ENCODE measurements at regions not wholly inside any gene's neighbourhood (a gene's known extent, or its start where the extent isn't known, plus 50 kb on each side); places are given as distances from the start of the nearest gene placed in this dataset.

DNA sequence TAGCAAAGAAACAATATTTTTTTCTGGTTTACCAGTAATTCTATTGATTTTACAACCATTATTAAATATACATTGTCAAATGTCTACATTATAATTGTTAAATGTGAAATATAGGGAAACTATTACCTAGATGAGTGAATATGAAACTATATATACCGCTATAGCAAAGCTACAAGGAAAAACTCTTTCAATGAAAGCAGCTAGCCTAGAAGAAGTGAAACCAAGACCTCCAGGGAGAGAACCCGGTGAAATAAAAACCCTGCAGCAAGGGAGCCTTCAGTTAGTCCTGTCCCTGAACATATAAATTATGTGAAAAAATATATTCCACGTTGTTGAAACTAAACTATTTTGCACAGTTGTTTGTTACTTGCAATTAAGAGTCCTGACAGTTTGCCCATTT is 913.1 kb downstream of the EFNA5 start:
- TF ChIP-seq, protein P1, sequence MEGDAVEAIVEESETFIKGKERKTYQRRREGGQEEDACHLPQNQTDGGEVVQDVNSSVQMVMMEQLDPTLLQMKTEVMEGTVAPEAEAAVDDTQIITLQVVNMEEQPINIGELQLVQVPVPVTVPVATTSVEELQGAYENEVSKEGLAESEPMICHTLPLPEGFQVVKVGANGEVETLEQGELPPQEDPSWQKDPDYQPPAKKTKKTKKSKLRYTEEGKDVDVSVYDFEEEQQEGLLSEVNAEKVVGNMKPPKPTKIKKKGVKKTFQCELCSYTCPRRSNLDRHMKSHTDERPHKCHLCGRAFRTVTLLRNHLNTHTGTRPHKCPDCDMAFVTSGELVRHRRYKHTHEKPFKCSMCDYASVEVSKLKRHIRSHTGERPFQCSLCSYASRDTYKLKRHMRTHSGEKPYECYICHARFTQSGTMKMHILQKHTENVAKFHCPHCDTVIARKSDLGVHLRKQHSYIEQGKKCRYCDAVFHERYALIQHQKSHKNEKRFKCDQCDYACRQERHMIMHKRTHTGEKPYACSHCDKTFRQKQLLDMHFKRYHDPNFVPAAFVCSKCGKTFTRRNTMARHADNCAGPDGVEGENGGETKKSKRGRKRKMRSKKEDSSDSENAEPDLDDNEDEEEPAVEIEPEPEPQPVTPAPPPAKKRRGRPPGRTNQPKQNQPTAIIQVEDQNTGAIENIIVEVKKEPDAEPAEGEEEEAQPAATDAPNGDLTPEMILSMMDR (IDR thresholded peaks at IDR 0.05; ENCODE audit: poor library complexity) = no peak
- TF ChIP-seq EZH2phosphoT487 (IDR thresholded peaks at IDR 0.05; ENCODE audit: low read depth, severe bottlenecking, unreplicated experiment) = no peak
